Activated effector memory CD4-positive, alpha-beta T cell treated with Interleukin-2 at 50 U/mL for 16 hours (primary cell): ENCODE measurements at regions not wholly inside any gene's neighbourhood (a gene's known extent, or its start where the extent isn't known, plus 50 kb on each side); places are given as distances from the start of the nearest gene placed in this dataset.

Experiments
- DNase-seq: peaks from one replicate; pipeline ENCODE4 v3.0.0-alpha.2; 2020

GRCh38 chr9:124179196-124180071 lies 78.3 kb upstream of the NEK6 start:
- DNase-seq, result no peak

- DNase-seq, result no peak
Observed at GRCh38 chr9:124180557-124180956, 77.2 kb upstream of the NEK6 start.

GRCh38 chr9:124182741-124183140 lies 75.0 kb upstream of the NEK6 start:
- DNase-seq, result no peak

- no peak for DNase-seq
Observed at GRCh38 chr9:124183772-124184171, 74.0 kb upstream of the NEK6 start.

GRCh38 chr9:124185413-124185812 lies 72.3 kb upstream of the NEK6 start:
- no peak for DNase-seq

GRCh38 chr9:124187311-124187710 lies 70.4 kb upstream of the NEK6 start:
- DNase-seq, result no peak

GRCh38 chr9:124188331-124189110 lies 69.2 kb upstream of the NEK6 start:
- no peak for DNase-seq

- no peak for DNase-seq
Observed at GRCh38 chr9:124190761-124191160, 67.0 kb upstream of the NEK6 start.

- DNase-seq, result no peak
Observed at GRCh38 chr9:124191691-124192395, 65.9 kb upstream of the NEK6 start.

- no peak for DNase-seq
Observed at GRCh38 chr9:124196814-124197176, 61.0 kb upstream of the NEK6 start.

- no peak for DNase-seq
Observed at GRCh38 chr9:124197177-124198095, 60.3 kb upstream of the NEK6 start.

- DNase-seq, result no peak
Observed at GRCh38 chr9:124198331-124198730, 59.4 kb upstream of the NEK6 start.

GRCh38 chr9:124198948-124199347 lies 58.8 kb upstream of the NEK6 start:
- no peak for DNase-seq

GRCh38 chr9:124199474-124199873 lies 58.3 kb upstream of the NEK6 start:
- no peak for DNase-seq

GRCh38 chr9:124202447-124202971 lies 55.2 kb upstream of the NEK6 start:
- DNase-seq, result peak; percentile 69

- no peak for DNase-seq
Observed at GRCh38 chr9:124205686-124206352, 51.9 kb upstream of the NEK6 start.

GRCh38 chr9:124206391-124206790 lies 51.4 kb upstream of the NEK6 start:
- DNase-seq, result no peak
